ENCODE measurements at regions not wholly inside any gene's neighbourhood (a gene's known extent, or its start where the extent isn't known, plus 50 kb on each side); places are given as distances from the start of the nearest gene placed in this dataset.

GRCh38 chr3:78183906-78184599, 1144.2 kb downstream of the ROBO2 start:
- no peak overlapping the region for H3K4me3 ChIP-seq (replicated peaks; ENCODE audit: low read depth, low read length)
- no peak for DNase-seq (ENCODE audit: extremely low read depth, low read depth)
- no peak for TF ChIP-seq CTCF (IDR thresholded peaks at IDR 0.05; ENCODE audit: low read depth, low read length, missing control alignments)

- TF ChIP-seq CTCF (IDR thresholded peaks at IDR 0.05; ENCODE audit: low read depth, low read length, missing control alignments), result no peak
- H3K4me3 ChIP-seq (replicated peaks; ENCODE audit: low read depth, low read length), result no peak overlapping the region
- DNase-seq (ENCODE audit: extremely low read depth, low read depth), result no peak
Observed at GRCh38 chr3:78186404-78186803, 1146.5 kb downstream of the ROBO2 start.

GRCh38 chr3:78201091-78201490, 1161.2 kb downstream of the ROBO2 start:
- no peak for TF ChIP-seq CTCF (IDR thresholded peaks at IDR 0.05; ENCODE audit: low read depth, low read length, missing control alignments)
- no peak for DNase-seq (ENCODE audit: extremely low read depth, low read depth)
- no peak overlapping the region for H3K4me3 ChIP-seq (replicated peaks; ENCODE audit: low read depth, low read length)

GRCh38 chr3:78204977-78205376, 1165.1 kb downstream of the ROBO2 start:
- no peak for TF ChIP-seq CTCF (IDR thresholded peaks at IDR 0.05; ENCODE audit: low read depth, low read length, missing control alignments)
- peak; percentile 58 for DNase-seq (ENCODE audit: extremely low read depth, low read depth)
- H3K4me3 ChIP-seq (replicated peaks; ENCODE audit: low read depth, low read length), result no peak overlapping the region

GRCh38 chr3:78221300-78221699, 1181.4 kb downstream of the ROBO2 start:
- H3K4me3 ChIP-seq (replicated peaks; ENCODE audit: low read depth, low read length), result no peak overlapping the region
- no peak for DNase-seq (ENCODE audit: extremely low read depth, low read depth)
- TF ChIP-seq CTCF (IDR thresholded peaks at IDR 0.05; ENCODE audit: low read depth, low read length, missing control alignments), result peak; percentile 5

GRCh38 chr3:78221796-78222195, 1181.9 kb downstream of the ROBO2 start:
- TF ChIP-seq CTCF (IDR thresholded peaks at IDR 0.05; ENCODE audit: low read depth, low read length, missing control alignments), result no peak
- no peak overlapping the region for H3K4me3 ChIP-seq (replicated peaks; ENCODE audit: low read depth, low read length)
- no peak for DNase-seq (ENCODE audit: extremely low read depth, low read depth)

GRCh38 chr3:78235841-78236240, 1195.9 kb downstream of the ROBO2 start:
- no peak for DNase-seq (ENCODE audit: extremely low read depth, low read depth)
- no peak for TF ChIP-seq CTCF (IDR thresholded peaks at IDR 0.05; ENCODE audit: low read depth, low read length, missing control alignments)
- H3K4me3 ChIP-seq (replicated peaks; ENCODE audit: low read depth, low read length), result no peak overlapping the region
